Suppressor macrophage treated with lipopolysaccharide for 1 hour (primary cell): ENCODE measurements at regions not wholly inside any gene's neighbourhood (a gene's known extent, or its start where the extent isn't known, plus 50 kb on each side); places are given as distances from the start of the nearest gene placed in this dataset.

ENCODE experiments used
- DNase-seq, 3 donors: peaks; one replicate each; pipeline ENCODE4 v3.0.0-alpha.2; 2020 to 2022

DNA sequence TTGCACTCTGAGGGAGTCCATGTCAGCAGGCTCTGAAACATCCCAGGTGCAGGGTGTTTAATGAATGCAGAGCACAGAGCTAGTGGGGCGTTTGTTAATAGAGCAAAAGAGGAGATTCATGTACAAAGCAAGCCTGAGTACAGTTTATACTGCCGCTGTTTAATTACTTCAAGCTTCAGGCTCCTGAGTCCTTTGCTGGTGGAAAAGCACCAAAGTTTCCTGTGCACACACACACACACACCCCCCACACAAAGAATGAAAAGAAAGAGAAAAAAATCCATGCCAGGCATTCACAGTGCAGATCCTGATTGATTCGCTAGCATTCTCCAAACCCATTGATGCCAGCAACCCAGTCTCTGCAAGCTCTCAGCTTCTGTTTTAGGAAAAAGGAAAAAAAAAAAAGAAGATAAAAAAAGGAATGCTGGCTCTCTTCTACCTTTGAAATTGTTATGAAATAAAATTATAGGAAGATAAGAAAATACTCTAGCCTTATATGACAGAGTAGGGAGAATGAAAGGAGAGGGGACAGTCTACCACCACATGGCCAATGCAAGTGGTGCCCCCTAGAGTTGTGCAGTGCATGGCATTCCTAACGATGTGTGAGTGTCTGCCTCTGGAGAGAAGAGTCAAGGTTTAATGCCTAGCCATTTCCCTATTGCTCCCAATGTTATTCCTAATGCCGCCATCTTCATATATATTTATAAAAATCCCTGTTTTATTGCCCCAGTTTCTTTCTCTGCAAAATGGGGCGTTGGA, 216.5 kb downstream of the TMEM114 start:
- DNase-seq, result no peak

DNA sequence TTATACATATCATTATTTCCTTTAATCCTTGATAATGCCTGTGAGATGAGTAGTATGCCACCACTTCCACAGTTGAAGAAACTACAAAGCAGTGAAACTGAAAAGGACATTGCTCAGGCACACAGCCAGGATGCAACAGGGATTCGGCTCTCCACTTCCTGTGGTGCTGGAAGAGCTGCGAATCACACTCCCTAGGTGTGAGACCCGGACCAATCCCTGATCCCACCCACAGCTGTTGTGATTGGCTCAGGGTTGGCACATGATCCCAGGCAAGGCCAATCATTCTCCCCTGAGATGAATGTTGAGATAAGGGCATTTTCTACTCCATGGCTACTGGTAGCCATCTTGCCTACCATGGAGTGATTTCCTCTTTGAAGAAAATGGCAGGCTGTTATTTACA, 218.2 kb downstream of the TMEM114 start:
- DNase-seq, result no peak

DNA sequence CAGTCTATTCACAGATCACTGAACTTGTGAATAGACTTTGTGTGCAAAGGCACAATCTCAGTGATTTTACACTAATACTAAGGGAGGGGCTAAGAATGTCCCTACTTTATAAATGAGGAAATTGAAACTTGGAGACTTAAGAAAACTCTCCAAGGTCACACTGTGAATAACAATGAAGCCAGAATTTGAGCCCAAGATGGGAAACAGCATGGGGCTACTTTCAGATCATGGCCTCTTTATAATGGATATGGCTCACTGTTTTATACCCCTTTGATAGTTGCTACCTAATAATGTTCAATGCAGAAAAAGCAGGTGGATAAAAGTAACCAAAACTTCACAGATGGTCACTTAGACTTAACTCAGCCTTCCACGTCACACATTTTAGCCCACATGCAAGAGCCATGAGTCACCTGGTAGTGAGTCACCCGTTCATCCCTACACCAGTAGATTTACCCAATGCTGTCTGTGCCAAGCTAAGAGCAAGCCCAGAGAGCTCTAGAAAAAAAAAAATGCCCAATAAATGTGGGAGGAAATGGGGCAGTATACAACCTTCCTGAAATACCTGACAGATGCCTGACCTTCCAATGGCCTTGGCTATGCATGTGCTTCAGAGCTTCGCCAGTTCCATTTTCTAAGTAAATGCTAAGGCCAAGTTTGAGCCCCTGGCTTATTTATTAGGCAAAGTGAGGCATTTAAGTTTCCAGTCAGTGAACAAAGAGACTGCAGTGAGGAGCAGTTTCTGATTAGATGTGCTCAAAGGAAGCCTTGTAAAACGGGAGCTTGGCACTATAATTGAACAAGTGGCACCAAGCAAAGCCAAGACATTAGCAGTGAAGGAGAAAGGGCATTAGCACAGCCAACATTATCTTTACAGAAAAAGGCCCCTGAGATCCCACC, 219.7 kb downstream of the TMEM114 start:
- DNase-seq, result peak in 1 of 3 donors; percentile 2

DNA sequence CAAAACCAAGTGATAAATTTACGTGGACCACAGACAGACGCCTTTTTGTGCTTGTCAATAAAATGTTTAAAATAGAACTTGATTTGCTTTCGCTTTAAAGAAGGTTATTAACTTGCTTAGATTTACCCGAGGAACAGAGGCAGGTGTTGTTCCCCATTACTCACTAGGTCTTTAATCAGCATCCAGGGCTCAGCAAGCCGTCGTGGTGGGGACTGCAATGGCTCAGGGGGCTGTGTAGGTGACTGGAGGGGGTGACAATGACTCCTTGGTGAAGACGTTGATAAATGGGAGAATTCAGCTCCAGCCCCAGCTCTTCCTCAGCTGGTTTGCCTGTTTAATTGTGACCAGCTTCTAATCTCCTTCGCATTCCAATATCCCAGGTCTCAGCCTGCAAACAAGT, 231.4 kb downstream of the TMEM114 start:
- no peak for DNase-seq

DNA sequence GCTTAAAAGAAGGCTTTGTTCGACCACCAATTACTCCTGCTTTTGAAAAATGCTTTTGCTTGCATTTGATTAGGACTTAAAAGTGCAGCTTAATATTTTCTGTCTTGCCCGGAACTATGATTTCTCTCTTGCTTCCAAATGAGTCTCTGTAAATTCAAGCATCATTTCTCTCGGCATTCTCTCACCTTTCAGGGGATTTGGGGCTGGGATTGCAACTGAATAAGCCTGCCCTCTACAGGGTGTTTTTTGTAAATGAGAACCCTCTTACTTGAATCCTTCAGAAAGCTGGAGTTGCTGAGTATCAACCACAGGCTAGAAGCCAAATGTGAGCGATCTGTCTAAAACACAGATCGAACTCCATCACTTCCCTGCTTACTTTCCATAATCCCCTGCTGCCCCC, 234.6 kb downstream of the TMEM114 start:
- no peak for DNase-seq

DNA sequence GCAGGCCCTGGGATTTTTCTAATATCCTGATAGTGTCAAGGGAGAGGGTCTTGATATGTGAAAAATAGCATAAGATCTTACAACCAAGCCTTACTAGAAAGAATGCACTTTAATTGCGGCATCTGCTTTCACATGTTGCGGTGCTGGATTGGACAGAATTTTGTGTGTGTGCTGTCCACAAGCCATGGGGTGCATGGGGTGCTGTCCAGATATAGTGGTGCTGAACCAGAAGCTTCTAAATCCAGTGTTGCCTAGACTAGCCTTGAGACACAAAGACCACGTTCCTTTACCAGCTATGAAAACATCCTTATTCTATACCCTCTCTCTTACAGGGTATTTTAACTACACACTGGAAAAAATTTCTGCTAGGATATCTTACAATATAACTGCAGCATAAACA, 244.0 kb downstream of the TMEM114 start:
- DNase-seq, result no peak

DNA sequence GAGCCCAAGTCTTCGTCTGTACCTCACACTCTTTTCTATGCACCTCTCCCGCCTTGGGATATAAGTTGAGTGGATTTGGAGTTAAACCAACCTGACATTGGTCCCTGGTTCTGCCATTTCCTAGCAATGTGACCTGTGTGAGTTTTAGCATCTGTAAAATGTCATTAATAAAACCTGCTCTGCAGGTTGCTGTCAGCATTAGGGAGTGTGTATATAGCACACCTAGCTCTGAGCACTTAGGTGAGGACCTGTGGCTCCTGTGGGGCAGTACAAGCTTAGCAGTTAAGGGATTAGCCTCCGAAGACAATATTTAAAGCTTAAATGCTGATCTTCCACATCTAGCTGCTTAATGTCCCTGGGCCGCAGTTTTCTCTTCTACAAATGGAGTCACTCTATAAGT, 248.0 kb downstream of the TMEM114 start:
- DNase-seq, result no peak

DNA sequence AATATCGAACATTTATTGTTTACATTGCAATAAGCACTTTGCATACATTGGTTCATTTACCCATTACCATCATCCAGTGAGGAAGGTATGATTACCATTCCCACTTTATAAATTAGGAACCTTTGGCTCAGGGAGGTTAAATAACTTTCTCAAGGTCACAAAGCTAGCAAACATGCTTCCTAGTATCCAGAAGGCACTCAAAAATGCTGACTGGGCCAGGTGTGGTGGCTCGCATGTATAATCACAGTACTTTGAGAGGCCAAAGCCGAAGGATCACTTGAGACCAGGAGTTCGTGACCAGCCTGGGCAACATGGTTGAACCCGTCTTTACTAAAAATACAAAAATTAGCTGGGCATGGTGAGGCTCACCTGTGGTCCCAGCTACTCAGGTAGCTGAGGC, 259.6 kb downstream of the TMEM114 start:
- DNase-seq, result no peak

DNA sequence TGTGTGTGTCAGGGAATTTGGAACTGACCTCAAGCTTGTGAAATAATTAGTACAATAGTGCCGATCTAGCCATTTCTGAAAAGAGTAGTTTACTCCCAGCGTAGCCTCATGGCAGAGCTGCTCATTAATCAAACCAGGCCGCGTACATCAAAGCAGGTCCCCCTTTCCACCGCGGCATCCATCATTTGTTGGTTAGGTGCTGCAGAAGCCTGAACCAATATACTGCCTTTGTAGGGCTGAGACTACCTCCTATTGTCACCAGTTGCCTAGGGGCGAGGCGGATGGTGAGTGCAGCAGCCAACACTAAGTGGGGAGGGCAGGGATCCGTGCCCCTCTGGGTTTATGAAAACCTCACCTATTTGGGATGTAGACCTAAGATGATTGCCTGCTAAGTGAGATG, 264.1 kb downstream of the TMEM114 start:
- no peak for DNase-seq

DNA sequence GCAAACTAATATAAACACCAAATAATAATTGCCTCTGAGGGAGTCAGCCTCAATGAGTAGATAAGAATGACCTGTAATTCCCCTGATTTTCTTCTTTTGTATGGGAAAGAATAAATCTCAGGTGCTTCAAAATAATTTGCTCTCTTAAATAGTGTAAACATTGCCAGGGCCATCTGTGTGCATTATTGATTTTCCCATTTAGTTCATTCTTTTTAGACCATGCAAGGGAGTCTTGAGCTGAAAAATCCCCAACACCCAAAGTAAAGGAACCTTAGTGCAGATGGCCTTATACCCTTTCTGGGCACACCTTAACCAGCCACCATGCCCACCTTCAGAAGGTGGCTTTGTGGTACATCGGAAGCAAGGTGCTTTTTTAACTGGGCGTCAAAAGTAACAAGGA, 267.2 kb downstream of the TMEM114 start:
- DNase-seq, result no peak

DNA sequence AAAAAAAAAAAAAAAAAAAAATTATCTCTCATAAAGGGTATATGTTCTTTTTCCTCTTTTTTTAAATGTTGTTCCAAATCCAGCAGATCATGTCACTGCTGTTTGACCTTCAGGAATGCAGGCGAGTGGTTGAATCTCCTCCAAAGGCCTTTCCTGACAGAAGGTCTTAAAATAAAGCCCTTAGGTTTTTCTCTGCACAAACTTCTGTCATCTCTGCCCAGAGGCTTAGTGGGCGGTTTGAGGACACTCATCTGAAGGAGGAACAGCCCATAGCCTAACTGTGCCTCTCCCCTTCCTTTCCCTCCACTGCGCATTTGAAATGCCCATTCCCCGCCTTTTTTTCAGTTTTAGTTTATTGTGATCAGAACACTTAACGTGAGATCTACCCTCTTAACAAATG, 270.2 kb downstream of the TMEM114 start:
- DNase-seq, result no peak

DNA sequence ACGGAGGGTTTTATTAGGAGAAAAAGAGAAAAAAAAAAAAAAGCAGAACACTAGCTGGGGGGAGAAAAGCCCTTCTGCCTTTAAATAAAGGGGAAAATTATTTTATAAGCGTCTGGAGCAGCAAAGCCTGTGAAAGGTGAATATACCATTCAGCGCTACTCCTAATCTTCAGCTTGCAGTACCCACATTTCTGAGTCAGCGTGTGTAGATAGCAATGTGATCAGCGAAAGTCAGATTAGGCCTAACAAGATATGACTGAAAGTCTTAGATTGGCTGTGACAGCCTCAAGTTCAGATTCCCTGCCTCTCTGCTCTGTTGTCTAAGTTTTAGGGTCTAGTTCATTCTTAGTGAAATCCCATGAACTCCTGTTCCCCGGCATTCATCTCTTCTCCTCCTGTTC, 279.5 kb downstream of the TMEM114 start:
- no peak for DNase-seq

DNA sequence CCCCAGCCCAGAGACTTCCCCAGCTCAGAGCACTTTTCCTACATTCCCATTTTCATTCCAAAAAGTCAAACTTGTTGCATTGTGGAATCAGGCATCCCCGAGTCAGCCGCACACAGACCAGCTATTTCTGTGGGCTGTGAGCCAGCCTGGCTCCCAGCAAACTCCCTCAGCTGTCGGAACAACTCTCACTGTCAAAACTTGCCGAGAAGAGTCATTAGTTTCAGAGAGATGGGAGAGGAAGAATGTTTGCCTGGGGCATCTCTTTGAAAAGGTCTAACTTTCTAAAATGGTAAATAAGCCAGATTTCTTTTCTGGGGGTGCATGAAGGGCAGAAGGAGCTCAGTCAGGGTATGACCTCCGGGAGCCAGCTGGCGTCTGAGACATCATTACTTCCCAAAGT, 280.0 kb downstream of the TMEM114 start:
- DNase-seq, result no peak

DNA sequence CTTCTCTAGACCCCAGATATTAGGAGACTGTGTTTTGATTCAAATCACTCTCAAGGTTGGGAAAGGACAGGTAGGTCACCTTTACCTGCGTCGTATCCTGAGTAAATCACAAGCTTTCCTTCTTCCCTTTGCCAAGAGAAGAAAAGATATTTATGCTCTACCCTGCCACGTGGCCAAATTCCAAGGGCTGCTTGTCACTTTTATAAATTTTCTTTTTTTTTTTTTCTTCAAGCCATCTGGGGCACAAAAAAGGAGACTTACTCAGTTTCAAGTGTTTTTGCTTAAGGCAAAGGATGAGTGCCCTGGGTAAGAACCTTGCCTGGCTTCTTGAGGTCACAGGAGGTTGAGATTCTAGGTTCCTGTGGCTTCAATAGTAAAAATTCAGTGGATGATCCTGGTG, 285.1 kb downstream of the TMEM114 start:
- no peak for DNase-seq

DNA sequence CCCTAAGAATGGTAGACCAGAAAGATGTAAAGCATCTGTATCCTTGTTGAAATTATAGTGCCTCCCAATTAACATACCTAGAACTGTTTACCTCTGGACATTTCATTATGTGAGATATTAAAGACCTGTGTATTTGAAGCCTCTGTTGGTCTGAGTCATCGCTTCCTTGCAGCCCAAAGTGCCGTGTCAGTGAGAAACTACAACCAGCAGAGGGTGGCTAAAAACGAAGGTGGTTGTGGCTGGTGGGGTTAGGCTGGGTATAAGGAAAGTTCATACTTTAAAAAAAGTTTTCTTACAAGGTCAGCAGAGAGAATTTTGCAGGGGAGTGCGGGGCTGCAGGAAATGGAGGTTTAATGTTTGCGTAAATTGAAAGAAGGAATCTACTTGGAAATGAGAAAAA, 290.7 kb downstream of the TMEM114 start:
- no peak for DNase-seq

DNA sequence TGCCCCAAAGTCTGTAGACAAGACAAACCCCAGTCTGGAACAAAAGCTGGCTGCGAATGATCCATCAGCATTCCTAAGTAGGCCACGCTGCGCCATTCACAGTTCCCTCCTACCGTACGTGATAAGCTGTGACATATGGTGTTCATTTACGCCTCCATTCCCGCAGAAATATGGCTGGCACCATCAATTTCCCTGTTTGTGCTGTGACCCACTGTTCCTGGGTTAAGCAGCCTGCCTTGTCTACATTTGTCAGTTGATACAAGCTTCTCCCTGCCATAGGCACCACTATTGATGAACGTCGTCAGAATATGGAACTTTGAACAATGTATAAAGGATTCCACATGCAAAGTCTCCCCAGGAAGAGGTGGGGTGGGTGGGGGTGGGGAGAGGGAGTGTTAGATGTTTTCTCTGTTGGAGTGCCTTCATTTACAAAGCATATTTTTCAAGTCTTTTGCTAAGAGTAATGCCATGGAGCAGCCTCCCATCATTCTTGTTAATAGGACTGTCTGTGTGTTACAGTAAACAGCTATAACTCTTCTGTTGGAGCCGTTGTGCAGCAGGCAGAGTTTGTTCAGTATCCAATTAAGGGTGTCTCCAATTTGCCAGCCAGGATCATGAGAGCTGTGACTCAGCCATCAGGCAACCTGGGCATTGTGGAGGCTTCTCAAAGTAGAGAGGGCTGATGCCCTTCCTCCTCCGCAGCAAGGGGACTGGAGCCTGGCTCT, 294.6 kb downstream of the TMEM114 start:
- DNase-seq, result no peak

DNA sequence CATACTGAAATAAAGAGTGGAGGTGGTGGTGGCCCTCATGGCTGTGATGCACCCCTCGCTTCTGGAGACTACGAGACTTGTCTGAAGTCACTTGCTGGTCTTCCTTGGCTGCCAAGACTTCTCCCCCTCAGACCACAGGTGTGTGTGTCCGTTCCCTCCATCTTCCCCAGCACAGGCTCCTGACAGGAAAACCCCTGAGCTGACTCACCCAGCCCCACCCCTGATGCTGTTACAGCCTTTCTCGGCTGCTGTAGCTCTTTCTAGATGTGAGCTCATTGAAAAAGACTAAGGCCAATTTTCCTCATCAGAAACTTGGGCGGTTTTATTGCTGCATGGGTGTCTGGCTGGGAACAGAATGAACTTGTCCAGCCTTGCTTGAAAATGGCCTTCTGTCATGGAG, 296.9 kb downstream of the TMEM114 start:
- DNase-seq, result no peak

DNA sequence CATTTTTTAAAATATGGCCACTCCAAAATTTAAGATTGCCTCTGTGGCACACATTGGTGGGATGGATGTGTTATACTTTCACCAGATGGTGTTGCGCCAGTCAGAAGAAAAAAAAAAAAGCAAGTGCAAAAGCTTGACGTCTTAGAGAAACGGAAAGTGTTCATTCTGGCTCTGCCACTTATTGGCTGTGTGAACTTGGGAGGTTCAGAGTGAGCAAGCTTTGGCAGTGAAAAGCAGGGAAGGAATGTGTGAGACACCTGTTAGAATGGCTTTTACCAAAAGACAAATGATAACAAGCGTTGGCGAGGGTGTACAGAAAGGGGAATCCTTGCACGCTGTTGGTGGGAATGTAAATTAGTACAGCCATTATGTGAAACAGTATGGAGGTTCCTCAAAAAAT, 298.0 kb downstream of the TMEM114 start:
- DNase-seq, result no peak

DNA sequence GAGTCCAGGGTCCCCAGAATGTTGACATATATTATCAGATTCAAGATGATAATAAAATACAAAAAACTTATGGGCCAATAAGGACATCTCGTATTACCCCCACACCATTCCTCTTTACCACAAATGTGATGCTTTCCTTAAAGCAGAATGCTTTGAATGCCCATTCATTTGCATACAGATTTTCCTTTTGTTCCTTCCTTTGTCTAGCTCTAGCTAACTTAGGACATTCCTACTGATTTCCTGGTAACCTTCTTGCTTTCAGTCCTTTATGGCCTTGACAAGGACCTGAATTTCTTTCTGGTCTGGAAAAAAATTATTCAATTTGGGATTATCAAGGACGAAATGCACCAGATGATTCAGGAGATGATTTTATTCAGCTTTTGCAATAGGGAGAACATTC, 304.0 kb downstream of the TMEM114 start:
- no peak for DNase-seq

DNA sequence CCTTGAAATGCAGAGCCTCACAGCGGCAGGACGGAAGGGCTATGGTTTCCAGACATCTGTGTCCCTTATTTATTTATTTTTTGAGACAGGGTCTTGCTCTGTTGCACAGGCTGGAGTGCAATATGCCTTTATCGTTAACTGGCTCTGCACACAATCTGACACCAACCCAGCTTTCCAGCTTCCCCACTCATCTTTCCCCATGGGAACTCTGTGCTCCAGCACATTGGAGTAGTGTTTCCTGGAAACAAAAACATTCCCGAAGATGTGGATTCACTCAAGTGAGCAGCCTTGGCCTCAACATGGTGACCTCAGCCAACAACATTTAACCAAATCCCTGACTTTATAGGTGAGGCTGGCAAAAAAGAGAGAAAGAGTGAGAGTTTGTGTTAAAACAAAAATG, 307.1 kb downstream of the TMEM114 start:
- DNase-seq, result no peak

DNA sequence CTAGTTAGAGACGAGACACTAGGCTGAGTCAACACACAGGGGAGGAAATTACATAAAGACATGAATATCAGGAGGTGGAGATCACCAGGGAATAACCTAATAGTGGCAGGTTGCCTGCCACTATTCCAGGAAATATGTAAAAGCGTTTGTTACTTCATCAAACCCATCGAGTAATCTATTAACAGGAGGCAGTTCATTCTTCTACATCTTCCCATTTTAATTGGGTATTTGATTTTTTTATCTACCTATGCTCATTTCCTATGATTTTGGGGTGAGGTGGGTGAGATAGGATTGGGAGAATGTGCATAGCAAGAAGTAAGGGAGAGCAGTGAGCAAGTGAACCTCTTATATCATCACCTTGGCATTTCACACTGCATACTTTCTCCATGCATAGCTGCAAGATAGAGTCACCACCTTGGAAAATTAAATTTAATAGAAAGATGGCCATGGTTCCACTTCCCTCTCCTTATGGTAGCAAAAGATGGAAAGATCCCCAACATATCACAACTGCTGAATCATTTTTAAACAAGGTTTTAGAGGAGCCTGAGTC, 312.2 kb downstream of the TMEM114 start:
- no peak for DNase-seq

DNA sequence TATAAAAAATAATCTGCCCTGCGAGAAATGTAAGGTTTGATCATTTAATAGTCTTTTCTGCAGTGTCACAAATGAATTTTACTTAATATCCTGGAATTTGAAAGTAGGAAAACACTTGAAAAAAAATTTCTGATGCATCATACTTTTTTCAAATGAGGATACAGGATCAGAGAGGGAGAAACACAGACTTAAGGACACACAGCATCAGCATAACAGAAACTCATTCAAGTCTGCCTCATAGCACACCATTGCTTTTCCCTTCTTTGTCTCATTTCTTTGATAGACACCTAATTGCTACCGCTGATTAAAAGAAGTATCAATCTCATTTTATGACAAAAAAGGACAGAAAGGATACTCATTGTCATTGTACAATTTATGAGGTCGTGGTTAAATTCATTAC, 319.0 kb downstream of the TMEM114 start:
- DNase-seq, result no peak

DNA sequence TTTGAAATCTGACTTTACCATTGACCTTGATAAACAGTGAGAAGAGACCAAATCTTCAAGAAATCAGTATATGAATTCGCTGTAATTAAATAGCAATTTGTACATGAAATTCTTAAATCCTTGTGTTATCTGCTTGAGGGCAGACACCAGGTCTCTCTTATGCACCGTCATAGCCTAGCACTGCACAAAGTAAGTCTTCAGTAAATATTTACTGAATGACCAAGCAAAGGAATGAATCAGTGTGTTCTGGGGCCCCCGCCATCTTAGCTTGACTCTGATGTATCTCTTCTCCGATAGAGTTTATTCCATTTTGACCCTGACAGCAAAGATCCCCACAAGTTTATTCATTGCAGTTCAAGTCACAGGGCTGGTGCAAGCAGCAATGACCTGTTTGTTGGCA, 328.0 kb downstream of the TMEM114 start:
- no peak for DNase-seq
